ENCODE measurements at regions not wholly inside any gene's neighbourhood (a gene's known extent, or its start where the extent isn't known, plus 50 kb on each side); places are given as distances from the start of the nearest gene placed in this dataset.

DNA sequence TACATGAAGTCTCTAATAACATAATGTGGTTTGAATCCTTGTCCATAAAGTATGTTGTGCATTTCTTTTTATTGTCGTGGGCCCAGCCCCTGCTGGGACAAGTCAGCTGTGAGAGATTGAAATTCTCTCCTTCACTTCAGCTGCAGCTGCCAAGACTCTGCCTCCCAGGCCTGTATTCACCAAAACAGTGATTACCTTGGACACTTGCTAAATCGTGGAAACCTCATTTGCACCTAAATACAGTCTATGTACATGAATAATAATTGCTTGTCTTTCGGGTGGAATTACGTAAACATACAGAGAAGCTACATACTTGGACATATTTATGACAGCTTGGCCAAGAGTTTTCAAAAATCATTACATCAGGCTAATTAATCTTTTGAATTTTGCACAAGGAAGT, 898.5 kb upstream of the SEMA6A start:
- TF ChIP-seq EP300 (IDR thresholded peaks at IDR 0.05) (no peak), POLR2A (IDR thresholded peaks at IDR 0.05) (no peak)
- TF ChIP-seq, protein P1, sequence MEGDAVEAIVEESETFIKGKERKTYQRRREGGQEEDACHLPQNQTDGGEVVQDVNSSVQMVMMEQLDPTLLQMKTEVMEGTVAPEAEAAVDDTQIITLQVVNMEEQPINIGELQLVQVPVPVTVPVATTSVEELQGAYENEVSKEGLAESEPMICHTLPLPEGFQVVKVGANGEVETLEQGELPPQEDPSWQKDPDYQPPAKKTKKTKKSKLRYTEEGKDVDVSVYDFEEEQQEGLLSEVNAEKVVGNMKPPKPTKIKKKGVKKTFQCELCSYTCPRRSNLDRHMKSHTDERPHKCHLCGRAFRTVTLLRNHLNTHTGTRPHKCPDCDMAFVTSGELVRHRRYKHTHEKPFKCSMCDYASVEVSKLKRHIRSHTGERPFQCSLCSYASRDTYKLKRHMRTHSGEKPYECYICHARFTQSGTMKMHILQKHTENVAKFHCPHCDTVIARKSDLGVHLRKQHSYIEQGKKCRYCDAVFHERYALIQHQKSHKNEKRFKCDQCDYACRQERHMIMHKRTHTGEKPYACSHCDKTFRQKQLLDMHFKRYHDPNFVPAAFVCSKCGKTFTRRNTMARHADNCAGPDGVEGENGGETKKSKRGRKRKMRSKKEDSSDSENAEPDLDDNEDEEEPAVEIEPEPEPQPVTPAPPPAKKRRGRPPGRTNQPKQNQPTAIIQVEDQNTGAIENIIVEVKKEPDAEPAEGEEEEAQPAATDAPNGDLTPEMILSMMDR (IDR thresholded peaks at IDR 0.05), result no peak
